Thyroid gland (tissue), 4 donors: ENCODE measurements at regions not wholly inside any gene's neighbourhood (a gene's known extent, or its start where the extent isn't known, plus 50 kb on each side); places are given as distances from the start of the nearest gene placed in this dataset.

Experiments used
- DNase-seq, 2 donors: peaks; one replicate each; pipeline ENCODE4 v3.0.0-alpha.2; 2019
- H3K27ac ChIP-seq, 3 donors: fragments of 200-600 bp; sonication (generic); 1 replicate in 2 of 3; 2 replicates in 1 of 3; pipeline ENCODE4 v1.5.1; 2016 to 2019; ENCODE audit warnings: mild to moderate bottlenecking in 1 of 3, moderate library complexity in 1 of 3
- H3K27me3 ChIP-seq: fragments of 200-600 bp; sonication (generic); one replicate; pipeline ENCODE4 v1.5.1; 2019
- H3K36me3 ChIP-seq, 2 donors: fragments of 200-600 bp; sonication (generic); one replicate each; pipeline ENCODE4 v1.5.1; 2016 to 2019
- H3K4me1 ChIP-seq, 2 donors: fragments of 200-600 bp; sonication (generic); one replicate each; pipeline ENCODE4 v1.5.1; 2017 to 2019
- H3K4me3 ChIP-seq, 3 donors: fragments of 200-600 bp; sonication (generic); replicated peaks in 1 of 3; 1 replicate in 2 of 3; 2 replicates in 1 of 3; pipeline ENCODE4 v1.5.1; 2016; ENCODE audit warnings: mild to moderate bottlenecking in 1 of 3
- H3K9me3 ChIP-seq: fragments of 200-600 bp; sonication (generic); one replicate; pipeline ENCODE4 v1.5.1; 2017
- CTCF ChIP-seq, 6 experiments: fragments of 200-600 bp in 3 of 6; fragments of 450-650 bp in 3 of 6; sonication (generic) in 3 of 6; IDR thresholded peaks; one replicate each; pipeline ENCODE4 v1.5.1; 2016 to 2019; ENCODE audit warnings: antibody characterized with exemption in 6 of 6, mild to moderate bottlenecking in 2 of 6, inconsistent platforms in 1 of 6, moderate library complexity in 1 of 6
- POLR2A ChIP-seq, 2 donors: fragments of 450-650 bp; IDR thresholded peaks; one replicate each; pipeline ENCODE4 v1.6.1; 2017; ENCODE audit warnings: antibody characterized with exemption in 2 of 2, mild to moderate bottlenecking in 2 of 2, moderate library complexity in 1 of 2
- WGBS, 2 donors: methylation state at CpG; one replicate each; pipeline ENCODE4 v1.1.5; 2017; 5-methylcytosine and 5-hydroxymethylcytosine counted together
- intact Hi-C: fragments of 100-400 bp; cut with DNase I; formaldehyde crosslinking; loops from one replicate; pipeline ENCODE4 v1.15.1; 2023

DNA sequence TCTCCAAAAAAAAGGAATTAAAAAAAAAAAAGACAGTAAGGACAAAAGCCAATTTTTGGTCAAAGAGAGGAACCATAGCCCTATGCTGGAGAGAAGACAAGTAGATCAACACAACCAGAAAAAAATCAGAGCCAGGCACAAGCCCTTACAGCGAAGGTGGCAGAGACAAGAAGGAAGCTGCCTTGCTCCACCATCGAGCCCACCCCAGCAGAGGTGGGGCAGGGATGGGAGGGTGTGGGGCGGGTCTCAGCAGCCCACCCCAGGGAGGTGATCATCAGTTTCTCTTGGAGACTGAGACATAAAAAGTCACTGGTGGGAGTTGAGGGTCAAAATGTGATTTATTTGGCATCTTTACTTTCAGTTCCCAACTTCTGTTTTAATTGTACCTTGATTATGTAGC, 332.4 kb downstream of the FOXO1 start:
- Histone ChIP-seq H3K9me3 (no peaks in the 10 kb centered on the region), H3K4me1 (no peaks in the 10 kb centered on the region), H3K36me3 (no peaks in the 10 kb centered on the region), H3K27ac (no peak overlapping the region), H3K27me3 (no peaks in the 10 kb centered on the region), H3K4me3 (no peak overlapping the region)
- WGBS, 2 donors, result 89% methylated on average over 3 of the region's 3 CpGs
- no peak for DNase-seq
- TF ChIP-seq CTCF (IDR thresholded peaks at IDR 0.05) (no peak), POLR2A (IDR thresholded peaks at IDR 0.05) (no peak)
- intact Hi-C loops, result no loop called here

DNA sequence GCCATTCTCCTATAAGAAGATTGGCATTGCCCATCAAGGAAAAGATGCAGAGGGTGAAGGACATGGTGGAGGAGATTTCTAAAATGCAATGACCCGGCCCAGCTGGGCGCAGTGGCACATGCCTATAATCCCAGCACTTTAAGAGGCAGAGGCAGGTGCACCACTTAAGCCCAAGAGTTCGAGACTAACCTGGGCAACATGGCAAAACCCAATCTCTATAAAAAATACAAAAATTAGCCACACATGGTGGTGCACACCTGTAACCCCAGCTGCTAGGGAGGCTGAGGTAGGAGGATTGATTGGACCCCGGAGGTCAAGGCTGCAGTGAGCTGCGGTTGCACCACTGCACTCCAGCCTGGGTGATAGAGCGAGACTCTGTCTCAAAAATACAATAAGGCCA, 331.8 kb downstream of the FOXO1 start:
- H3K9me3 ChIP-seq, result no peaks in the 10 kb centered on the region
- 99% methylated on average over 6 of the region's 6 CpGs for WGBS, 2 donors
- H3K27ac ChIP-seq, result no peak overlapping the region
- H3K4me3 ChIP-seq, result no peak overlapping the region
- no peaks in the 10 kb centered on the region for H3K4me1 ChIP-seq
- DNase-seq, result no peak
- intact Hi-C loops, result no loop called here
- TF ChIP-seq POLR2A (IDR thresholded peaks at IDR 0.05), result no peak
- no peak for TF ChIP-seq CTCF (IDR thresholded peaks at IDR 0.05)
- no peaks in the 10 kb centered on the region for H3K27me3 ChIP-seq
- H3K36me3 ChIP-seq, result no peaks in the 10 kb centered on the region

DNA sequence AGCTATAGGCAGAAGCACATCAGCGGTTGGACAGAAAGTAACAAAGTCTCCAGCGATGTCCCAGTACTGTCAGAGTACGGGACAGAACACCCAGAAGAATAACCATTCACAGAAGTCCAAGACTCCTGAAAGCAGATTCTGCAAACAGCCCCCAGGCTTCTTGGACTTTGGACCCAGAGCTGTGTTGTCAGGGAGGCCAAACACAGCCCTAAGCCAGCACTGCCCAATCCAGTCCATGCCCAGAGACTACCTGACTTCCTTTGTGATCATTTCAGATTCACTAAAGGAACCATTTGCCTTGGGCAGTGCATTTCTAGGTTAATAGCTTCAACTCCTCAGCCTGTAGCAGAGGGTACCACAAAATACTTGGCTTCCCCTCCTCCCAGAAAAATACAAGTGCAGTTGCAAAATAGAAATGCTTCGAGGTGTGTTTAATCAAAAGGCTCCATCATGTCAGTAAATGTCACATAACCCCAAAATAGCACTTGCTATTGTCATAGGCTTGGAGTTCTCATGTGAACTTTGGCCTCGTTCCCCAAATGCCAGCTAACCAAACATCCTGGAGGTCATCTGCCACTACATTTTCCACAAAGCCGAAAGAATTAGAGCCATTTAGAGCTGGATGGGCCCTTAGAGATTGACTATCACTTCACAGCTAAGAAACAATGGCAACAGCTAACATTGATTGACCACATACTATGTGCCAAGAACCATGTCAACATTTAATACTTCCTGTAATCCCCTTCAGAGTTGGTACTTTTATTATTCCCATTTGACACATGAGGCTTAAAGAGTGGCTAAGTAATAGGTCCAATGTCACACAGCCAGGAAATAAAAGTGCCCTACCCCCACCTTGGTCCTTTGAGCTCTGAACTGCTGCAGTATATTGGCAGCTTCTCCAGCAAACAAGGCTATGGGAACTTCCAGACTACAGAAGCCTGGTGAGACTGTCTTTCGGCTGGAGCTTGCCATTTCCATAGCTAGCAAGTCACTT, 329.9 kb downstream of the FOXO1 start:
- Histone ChIP-seq H3K9me3 (no peaks in the 10 kb centered on the region), H3K4me3 (no peak overlapping the region), H3K27me3 (no peaks in the 10 kb centered on the region), H3K4me1 (no peaks in the 10 kb centered on the region), H3K27ac (no peak overlapping the region), H3K36me3 (no peaks in the 10 kb centered on the region)
- intact Hi-C loops, result no loop called here
- TF ChIP-seq POLR2A (IDR thresholded peaks at IDR 0.05) (no peak), CTCF (IDR thresholded peaks at IDR 0.05) (no peak)
- WGBS, 2 donors, result 70 to 90% methylated on average over 7 of the region's 7 CpGs
- DNase-seq, result no peak

GRCh38 chr13:40337651-40338050, 328.8 kb downstream of the FOXO1 start:
- Histone ChIP-seq H3K4me3 (no peak overlapping the region), H3K36me3 (no peaks in the 10 kb centered on the region), H3K27me3 (no peaks in the 10 kb centered on the region), H3K9me3 (no peaks in the 10 kb centered on the region), H3K27ac (no peak overlapping the region), H3K4me1 (no peaks in the 10 kb centered on the region)
- DNase-seq, result no peak
- 88 to 94% methylated on average over 6 of the region's 6 CpGs for WGBS, 2 donors
- TF ChIP-seq CTCF (IDR thresholded peaks at IDR 0.05) (no peak), POLR2A (IDR thresholded peaks at IDR 0.05) (no peak)
- intact Hi-C loops, result no loop called here

DNA sequence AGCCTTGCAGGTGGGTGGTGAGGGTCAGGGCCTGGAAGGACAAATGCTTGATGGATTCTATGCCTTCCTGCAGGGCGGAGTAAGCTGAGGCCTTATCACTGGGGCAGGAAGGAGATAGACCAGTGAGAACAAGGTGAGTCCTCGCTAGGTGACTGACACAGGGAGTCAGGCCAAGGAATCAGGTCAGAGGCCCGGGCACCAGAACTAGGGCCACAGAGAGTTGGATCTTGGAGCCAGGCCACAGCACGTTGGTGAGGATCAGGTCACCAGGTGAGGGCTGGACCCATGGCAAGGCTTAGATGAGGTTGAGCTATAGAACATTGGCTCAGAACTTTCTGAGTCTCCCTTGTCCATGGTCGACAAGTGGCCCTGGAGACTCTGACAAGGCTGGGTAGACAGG, 328.2 kb downstream of the FOXO1 start:
- WGBS, 2 donors, result 96 to 98% methylated on average over 5 of the region's 5 CpGs
- intact Hi-C loops, result no loop called here
- Histone ChIP-seq H3K36me3 (no peaks in the 10 kb centered on the region), H3K4me1 (no peaks in the 10 kb centered on the region), H3K27ac (no peak overlapping the region), H3K27me3 (no peaks in the 10 kb centered on the region), H3K4me3 (no peak overlapping the region), H3K9me3 (no peaks in the 10 kb centered on the region)
- TF ChIP-seq POLR2A (IDR thresholded peaks at IDR 0.05), result no peak
- TF ChIP-seq CTCF (IDR thresholded peaks at IDR 0.05), result no peak
- no peak for DNase-seq
